Nucleus accumbens (tissue), 56 donors: ENCODE measurements at regions not wholly inside any gene's neighbourhood (a gene's known extent, or its start where the extent isn't known, plus 50 kb on each side); places are given as distances from the start of the nearest gene placed in this dataset.
"Not testable (repeated sequence)": the region's sequence is repeated elsewhere in the genome, so short reads cannot be mapped to it uniquely, and the experiment has no call there.

ENCODE experiments used
- DNase-seq, 56 donors: peaks; one replicate each; lab custom pipeline; 2025; lab: John Stamatoyannopoulos, UW

GRCh38 chr6:156616495-156616894, 160.7 kb upstream of the ARID1B start:
- no peak for DNase-seq

- no peak for DNase-seq
These were observed 163.2 kb upstream of the ARID1B start for GRCh38 chr6:156613996-156614395.

GRCh38 chr6:156612361-156612760, 164.8 kb upstream of the ARID1B start:
- DNase-seq = no peak

GRCh38 chr6:156602066-156602385, 175.2 kb upstream of the ARID1B start:
- no peak for DNase-seq

GRCh38 chr6:156601152-156602065, 175.8 kb upstream of the ARID1B start:
- DNase-seq = no peak

- no peak for DNase-seq
These were observed 176.5 kb upstream of the ARID1B start for GRCh38 chr6:156600678-156601077.

- DNase-seq = peak in 1 of 56 donors; percentile 10
These were observed 177.1 kb upstream of the ARID1B start for GRCh38 chr6:156599978-156600590.

GRCh38 chr6:156599366-156599765, 177.8 kb upstream of the ARID1B start:
- DNase-seq = no peak

GRCh38 chr6:156598855-156599180, 178.4 kb upstream of the ARID1B start:
- no peak for DNase-seq

GRCh38 chr6:156598071-156598854, 178.9 kb upstream of the ARID1B start:
- no peak for DNase-seq

GRCh38 chr6:156597095-156597494, 180.1 kb upstream of the ARID1B start:
- DNase-seq = no peak

GRCh38 chr6:156595476-156595875, 181.7 kb upstream of the ARID1B start:
- no peak for DNase-seq

GRCh38 chr6:156593893-156594292, 183.3 kb upstream of the ARID1B start:
- DNase-seq = no peak

GRCh38 chr6:156593127-156593526, 184.1 kb upstream of the ARID1B start:
- no peak for DNase-seq

GRCh38 chr6:156590482-156590881, 186.7 kb upstream of the ARID1B start:
- no peak for DNase-seq

GRCh38 chr6:156589281-156589680, 187.9 kb upstream of the ARID1B start:
- no peak for DNase-seq

GRCh38 chr6:156587751-156588301, 189.4 kb upstream of the ARID1B start:
- DNase-seq = no peak

GRCh38 chr6:156587071-156587470, 190.1 kb upstream of the ARID1B start:
- no peak for DNase-seq

GRCh38 chr6:156585859-156586258, 191.3 kb upstream of the ARID1B start:
- DNase-seq = no peak

- DNase-seq = not testable (repeated sequence)
These were observed 193.1 kb upstream of the ARID1B start for GRCh38 chr6:156584121-156584520.

GRCh38 chr6:156583083-156583482, 194.1 kb upstream of the ARID1B start:
- peak in 7 of 56 donors; percentile 6 to 42 (median 11) for DNase-seq
